ENCODE measurements at regions not wholly inside any gene's neighbourhood (a gene's known extent, or its start where the extent isn't known, plus 50 kb on each side); places are given as distances from the start of the nearest gene placed in this dataset.

- TF ChIP-seq CTCF (IDR thresholded peaks at IDR 0.05) (no peak), POLR2A (IDR thresholded peaks at IDR 0.05) (no peak)
Observed at GRCh38 chr5:144026286-144026685, 144.2 kb downstream of the YIPF5 start.

Measured in testis (tissue), 2 donors.